ENCODE measurements at regions not wholly inside any gene's neighbourhood (a gene's known extent, or its start where the extent isn't known, plus 50 kb on each side); places are given as distances from the start of the nearest gene placed in this dataset.

DNA sequence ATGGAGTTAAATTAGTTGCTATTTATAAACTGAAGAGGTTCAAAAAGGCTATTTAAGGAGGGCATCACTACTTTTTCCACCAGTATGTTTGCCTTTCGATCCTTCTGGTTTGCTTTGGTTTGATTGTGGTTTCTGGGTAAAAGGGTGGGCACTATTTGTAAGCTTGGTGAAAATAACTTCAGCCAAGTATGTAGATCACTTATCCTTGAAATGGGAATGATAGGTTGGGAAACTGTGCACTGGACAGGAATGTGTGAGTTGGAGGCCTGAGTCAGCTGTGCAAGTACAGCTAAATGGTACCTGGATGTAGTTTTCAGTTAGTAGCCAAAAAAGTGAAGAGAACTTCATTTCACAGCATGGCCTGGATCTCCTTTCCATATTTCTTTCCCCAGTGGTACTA lies 466.2 kb downstream of the ENC1 start:
- DNase-seq = no peak

- no peak for DNase-seq
Measured at GRCh38 chr5:74173665-74174064, 466.9 kb downstream of the ENC1 start.

DNA sequence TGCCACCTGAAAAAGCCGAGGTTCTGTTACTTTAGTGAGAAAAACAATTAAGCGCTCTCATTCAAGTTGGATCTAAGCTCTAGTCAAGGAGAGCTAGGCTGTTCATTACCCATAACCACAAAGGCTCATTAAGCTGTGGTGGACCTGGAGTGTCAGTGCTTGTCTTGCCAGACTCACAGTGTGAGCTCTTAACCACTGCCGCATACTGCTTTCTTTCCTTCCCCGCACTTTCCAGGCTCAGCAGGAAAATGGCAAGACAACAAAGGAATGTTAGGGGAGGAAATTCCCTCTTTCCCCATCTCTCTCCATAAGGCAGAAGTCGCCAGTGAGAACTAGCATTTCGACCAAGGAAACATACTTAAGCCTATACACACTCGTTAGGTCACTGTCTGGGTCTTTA lies 467.3 kb downstream of the ENC1 start:
- DNase-seq = no peak

DNA sequence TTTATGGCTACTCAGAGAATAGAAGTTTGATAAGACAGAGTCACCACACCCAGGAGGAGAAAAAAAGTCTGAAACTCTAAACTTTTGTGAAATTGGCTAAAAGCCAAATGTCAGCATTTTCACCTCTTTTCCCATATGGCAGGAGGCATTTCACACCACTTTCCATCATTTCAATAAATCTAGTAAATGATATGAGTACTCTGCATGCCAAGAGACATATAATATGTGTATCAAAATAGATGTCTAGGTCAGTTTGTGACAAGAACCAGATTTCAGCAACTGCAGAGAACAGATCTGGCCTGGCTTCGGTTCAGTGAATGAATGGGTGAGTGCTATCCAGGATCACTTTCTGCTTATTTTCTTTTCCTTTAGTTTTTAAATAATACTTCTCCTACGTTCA lies 470.8 kb downstream of the ENC1 start:
- DNase-seq = peak; percentile 8

DNA sequence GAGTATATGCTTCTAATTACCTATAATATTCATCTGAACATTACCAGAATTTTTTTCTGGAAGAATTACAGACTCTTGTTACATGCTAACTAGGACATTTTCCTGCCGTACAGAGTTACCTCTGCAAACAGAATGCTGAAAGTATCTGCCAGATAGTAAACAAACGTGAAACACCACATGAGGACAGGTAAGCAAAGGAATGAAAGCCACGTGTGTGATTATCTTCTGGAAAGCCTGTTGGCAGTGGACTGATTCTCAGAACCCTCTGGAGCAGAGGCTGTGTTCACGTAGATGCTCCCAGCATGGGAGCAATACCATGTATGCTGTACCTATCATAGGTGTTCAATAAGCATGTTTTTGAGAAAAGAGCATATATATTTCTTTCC lies 472.6 kb downstream of the ENC1 start:
- no peak for DNase-seq

GRCh38 chr5:74167206-74167929 lies 473.2 kb downstream of the ENC1 start:
- DNase-seq = no peak

DNA sequence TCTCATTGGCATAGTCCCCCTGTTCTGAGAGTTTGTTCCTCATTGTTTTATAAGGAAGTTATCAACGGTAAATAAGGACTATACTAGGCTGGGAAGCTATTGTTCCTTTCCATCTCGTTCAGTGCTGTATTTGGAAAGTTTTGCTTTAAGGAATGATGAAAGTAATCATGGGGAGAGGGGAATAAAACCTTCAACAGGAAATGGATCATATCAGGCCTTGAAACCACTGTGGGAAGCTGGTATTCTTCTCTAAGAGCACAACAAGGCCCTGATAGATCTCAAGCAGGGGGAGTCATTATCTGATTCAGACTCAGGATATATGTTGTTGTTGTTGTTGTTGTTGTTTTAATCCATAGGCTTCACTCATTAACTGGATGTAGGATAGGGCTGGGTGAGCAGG lies 474.5 kb downstream of the ENC1 start:
- DNase-seq = no peak

GRCh38 chr5:74164725-74165235 lies 475.7 kb downstream of the ENC1 start:
- no peak for DNase-seq

DNA sequence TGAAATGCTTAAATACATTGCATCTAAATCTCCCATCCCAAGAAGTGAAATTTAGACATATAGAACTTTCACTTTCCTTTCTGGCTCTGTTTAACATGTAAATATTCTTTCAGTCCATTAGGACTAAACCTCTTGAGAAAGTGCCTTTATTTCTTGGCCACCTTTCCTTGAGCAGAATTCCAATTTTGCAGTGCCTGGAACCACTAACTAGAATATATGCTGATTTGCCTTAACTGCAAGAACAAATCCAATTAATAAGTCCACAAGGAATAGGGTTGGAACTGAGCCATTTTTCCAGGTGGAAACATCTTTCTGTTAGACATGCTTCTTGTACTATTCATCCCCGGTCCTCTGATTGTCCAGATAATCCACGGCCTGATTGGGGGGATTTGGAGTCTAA lies 478.0 kb downstream of the ENC1 start:
- DNase-seq = no peak

DNA sequence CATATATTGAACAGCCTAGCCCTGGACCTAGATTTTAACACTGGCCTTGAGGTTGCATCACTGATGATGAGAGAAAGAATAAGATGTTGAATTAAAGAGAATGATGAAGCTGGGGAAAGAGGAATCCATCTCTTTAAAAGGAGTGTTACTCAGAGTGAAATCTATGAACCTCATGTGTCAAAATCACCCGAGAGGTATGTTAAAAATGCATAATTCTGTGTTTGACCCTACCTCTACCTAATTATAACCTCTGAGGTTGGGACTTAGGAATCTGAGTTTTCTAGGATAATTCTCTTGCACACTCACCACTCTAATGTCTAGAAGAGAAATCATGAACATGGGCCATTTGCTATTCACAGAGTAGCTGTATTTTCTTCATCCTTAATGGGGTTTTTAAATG lies 479.4 kb downstream of the ENC1 start:
- DNase-seq = no peak

GRCh38 chr5:74156728-74157383 lies 483.7 kb downstream of the ENC1 start:
- no peak for DNase-seq

GRCh38 chr5:74155501-74155900 lies 485.0 kb downstream of the ENC1 start:
- no peak for DNase-seq

- no peak for DNase-seq
Measured at GRCh38 chr5:74154526-74154925, 486.0 kb downstream of the ENC1 start.

- no peak for DNase-seq
Measured at GRCh38 chr5:74153255-74153790, 487.2 kb downstream of the ENC1 start.

DNA sequence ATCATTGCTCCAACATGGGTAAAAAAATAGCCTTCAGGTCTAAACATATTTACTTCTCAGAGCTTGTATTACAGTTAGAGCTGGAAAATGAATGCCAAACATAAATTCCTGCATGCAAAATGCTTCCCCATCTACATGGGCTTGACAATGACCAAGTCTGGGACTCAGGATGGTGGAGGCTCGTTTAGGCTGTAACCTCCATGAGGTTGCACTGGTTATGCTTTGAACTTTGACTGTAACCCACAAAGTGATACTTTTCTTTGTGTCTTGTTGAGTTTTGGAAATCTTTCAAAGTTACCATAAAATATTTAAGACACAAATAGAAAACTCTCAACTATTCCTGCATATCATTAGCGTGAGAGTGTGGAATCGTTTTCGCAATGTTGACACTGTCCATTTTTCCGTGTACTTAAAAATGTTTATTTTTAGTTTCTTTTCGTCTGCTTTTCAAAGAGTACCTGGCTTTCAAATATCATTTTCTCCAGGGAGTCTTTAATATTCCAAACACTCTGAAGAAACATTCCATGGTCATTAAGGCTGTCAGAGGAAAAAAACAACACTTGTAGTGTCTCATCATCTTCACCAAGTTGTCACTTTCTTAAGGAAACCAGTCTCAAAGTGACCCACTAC lies 487.8 kb downstream of the ENC1 start:
- no peak for DNase-seq

- DNase-seq = no peak
Measured at GRCh38 chr5:74152136-74152535, 488.4 kb downstream of the ENC1 start.

- DNase-seq = peak; percentile 36
Measured at GRCh38 chr5:74149395-74149794, 491.1 kb downstream of the ENC1 start.

- DNase-seq = no peak
Measured at GRCh38 chr5:74148321-74148720, 492.2 kb downstream of the ENC1 start.

DNA sequence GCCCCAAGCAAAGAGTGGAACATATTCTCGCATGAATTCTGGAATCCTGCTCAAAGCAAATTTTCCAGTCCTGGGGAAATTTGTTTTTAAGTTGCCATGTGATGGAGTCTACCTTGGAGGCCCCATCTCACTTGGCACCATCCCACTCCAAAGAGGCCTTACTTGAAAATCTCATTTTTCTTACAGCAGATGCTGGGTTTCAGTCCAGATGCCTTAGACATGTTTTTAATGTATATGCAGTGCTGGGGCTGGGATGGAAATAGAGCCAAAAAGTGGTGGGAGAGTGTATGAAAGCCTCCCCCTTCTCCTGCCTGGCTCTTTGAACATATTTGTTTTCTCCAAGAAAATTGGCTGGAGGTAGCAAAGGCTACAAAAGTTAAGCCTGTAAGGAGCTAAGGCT lies 493.7 kb downstream of the ENC1 start:
- DNase-seq = no peak

GRCh38 chr5:74145951-74146350 lies 494.6 kb downstream of the ENC1 start:
- DNase-seq = no peak

DNA sequence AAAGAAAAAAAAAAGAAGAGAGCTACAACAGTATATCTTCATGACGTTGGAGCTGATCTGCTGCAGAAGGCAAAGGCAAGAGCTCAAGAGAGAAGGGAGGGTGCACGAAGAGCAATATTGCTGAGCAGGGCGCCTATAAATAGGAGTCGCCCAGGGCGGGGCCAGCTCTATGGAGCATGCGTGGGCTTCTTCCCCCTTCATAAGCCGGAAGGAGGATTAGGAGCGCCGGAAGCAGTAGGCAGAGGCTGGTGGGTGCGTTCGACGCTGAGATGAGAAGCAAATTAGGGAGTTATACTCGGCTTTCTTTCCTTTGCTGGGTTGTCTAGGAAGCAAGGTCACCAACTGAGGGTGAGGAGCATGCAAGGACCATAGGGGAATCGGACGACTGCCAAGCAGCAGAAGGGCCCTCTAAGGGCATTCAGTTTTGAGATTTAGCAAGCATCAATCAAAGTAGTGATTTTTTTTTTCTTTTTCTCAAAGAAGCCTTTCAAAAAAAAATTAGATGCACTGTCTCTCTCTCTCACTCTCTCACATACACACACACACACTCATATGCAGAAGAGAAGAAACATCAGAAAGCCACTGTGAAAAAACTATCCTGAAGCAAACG lies 496.7 kb downstream of the ENC1 start:
- DNase-seq = no peak

GRCh38 chr5:74143151-74143550 lies 497.4 kb downstream of the ENC1 start:
- DNase-seq = no peak

DNA sequence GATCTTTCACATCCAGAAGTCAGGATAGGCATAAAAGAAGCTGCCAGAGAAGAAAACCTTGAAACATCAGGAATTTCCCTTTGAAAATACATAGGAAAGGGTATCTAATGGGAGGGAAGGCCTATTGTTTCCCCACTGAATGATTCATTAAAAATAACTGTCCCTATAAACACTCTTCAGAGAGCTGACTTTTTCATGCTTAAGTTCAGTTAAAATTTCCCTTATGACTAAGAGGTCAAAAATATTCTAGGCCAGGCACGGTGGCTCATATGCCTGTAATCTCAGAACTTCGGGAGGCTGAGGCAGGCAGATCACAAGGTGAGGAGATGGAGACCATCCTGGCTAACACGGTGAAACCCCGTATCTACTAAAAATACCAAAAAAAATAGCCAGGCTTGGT lies 499.5 kb downstream of the ENC1 start:
- DNase-seq = no peak

GRCh38 chr5:74140409-74140808 lies 500.1 kb downstream of the ENC1 start:
- no peak for DNase-seq

All from hematopoietic multipotent progenitor cell treated with erythropoietin and hydrocortisone succinate and interleukin-3 and kit ligand, for 4 days (in vitro differentiated cells).